ENCODE measurements at regions not wholly inside any gene's neighbourhood (a gene's known extent, or its start where the extent isn't known, plus 50 kb on each side); places are given as distances from the start of the nearest gene placed in this dataset.

DNA sequence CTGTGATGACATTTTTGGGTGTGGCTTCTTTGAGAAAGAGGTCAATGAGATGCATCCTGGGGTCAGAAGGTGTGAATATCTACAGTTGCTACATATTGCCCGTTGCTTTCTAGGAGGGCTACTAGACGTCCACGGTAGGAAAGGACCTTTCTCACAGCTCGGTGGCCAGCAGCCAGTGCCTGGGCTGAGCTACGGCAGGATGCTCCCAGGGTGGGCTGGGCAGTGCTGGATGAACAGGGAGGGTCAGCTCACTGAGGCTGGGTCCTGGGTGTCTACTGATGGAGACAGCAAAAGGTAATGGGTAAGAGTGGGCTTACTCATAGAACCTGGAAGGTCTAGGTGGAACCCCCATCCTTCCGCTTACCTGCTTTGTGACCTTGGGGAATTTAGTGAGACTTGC lies 188.3 kb upstream of the WSCD1 start:
- TF ChIP-seq, protein P1, sequence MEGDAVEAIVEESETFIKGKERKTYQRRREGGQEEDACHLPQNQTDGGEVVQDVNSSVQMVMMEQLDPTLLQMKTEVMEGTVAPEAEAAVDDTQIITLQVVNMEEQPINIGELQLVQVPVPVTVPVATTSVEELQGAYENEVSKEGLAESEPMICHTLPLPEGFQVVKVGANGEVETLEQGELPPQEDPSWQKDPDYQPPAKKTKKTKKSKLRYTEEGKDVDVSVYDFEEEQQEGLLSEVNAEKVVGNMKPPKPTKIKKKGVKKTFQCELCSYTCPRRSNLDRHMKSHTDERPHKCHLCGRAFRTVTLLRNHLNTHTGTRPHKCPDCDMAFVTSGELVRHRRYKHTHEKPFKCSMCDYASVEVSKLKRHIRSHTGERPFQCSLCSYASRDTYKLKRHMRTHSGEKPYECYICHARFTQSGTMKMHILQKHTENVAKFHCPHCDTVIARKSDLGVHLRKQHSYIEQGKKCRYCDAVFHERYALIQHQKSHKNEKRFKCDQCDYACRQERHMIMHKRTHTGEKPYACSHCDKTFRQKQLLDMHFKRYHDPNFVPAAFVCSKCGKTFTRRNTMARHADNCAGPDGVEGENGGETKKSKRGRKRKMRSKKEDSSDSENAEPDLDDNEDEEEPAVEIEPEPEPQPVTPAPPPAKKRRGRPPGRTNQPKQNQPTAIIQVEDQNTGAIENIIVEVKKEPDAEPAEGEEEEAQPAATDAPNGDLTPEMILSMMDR (IDR thresholded peaks at IDR 0.05; ENCODE audit: low read depth, low read length): no peak
- TF ChIP-seq EZH2phosphoT487 (IDR thresholded peaks at IDR 0.05; ENCODE audit: low read depth): no peak
